HG03460 (cell line): ENCODE measurements at regions not wholly inside any gene's neighbourhood (a gene's known extent, or its start where the extent isn't known, plus 50 kb on each side); places are given as distances from the start of the nearest gene placed in this dataset.

Source experiments
- ATAC-seq: cut with Tn5 transposase; IDR thresholded peaks from one replicate; pipeline ENCODE4 v1.9.1; 2021; ENCODE audit not compliant: unreplicated experiment

DNA sequence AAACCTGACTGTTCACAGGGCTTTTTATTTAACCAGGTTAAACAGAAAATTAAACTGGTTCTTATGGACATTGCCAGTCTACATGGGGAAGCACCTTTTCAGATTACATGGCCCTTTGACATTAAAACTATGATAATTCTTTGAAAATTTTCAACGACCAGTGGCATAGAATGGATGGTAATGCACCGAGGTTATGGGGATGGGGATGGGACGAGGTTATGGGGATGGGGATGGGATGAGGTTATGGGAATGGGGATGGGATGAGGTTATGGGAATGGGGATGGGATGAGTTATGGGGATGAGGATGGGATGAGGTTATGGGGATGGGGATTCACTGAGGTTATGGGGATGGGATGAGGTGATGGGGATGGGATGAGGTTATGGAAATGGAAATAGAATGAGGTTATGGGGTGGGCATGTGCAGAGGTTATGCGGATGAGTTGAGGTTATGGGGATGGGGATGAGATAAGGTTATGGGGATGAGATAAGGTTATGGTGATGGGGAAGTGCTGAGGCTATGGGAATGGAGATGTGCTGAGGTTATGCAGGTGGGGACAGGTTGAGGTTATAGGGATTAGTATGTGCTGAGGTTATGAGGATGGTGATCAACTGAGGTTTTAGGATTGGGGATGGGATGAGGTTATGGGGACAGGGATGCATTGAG is 541.9 kb downstream of the CDH26 start:
- no peak for ATAC-seq

DNA sequence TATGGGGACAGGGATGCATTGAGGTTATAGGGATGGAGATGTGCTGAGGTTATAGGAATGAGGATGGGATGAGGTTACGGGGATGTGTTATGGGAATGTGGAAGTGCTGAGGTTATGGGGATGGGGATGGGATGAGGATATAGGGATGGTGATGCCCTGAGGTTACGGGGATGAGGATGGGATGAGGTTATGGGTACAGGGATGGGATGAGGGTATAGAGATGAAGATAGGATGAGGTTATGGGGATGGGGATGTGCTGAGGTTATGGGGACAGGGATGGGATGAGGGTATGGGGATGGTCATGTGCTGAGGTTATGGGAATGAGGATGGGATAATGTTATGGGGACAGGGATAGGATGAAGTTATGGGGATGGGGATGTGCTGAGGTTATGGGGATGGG is 542.8 kb downstream of the CDH26 start:
- no peak for ATAC-seq

DNA sequence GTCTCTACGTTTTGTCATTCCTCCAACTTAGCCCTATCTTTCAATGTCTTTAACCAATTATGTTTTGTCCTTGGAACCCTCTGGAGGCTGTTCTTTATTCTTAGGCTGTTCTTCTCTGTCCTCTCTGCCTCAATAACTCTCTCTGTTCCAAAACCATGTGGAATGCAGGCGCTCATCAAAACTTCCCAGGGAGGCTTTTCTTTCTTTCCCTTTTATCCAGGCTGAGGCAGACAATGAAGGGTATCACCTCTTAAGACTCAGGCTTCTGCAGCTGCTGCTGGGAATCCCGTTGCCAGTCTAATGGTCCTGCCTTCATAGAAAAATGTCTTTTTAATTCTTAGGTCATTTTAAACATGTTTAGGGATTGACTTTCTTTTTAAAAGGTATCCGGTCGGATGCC is 544.7 kb downstream of the CDH26 start:
- ATAC-seq: no peak

DNA sequence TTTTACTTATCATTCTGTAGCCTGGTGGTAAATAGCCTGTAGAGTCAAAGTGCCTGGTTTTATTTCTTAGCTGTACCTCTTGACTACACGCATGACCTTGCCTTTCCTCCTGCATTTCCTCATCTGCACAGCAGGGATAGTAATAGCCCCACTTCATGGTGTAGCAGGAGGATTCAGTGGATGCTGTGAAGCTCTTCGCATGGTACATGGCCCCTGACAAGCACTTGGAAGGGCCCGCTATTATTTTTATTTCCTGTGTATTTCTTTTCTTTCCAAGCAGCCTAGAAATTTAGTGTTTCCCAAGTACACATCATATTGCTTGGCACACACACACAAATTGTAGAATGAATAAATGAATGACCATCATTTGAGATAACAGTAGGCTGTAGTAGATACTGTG is 547.2 kb downstream of the CDH26 start:
- ATAC-seq: no peak

DNA sequence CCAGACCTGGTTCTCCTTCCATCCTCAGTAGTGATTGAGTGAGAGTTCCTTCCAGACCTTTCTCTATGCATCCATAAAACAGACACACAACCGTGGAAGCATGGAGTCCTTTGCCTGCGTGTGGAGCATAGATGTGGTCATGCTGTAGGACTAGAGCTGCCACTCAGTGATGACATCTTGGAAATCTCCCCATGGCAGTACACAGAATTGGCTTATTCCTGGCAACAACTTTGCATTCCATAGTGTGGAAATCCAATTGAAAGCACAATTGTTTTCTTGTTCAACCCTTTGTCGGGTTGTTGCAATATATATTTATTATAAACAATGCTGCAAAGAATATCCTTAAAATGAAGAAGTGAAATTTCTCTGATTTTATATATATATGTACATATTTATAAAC is 547.8 kb downstream of the CDH26 start:
- no peak for ATAC-seq

DNA sequence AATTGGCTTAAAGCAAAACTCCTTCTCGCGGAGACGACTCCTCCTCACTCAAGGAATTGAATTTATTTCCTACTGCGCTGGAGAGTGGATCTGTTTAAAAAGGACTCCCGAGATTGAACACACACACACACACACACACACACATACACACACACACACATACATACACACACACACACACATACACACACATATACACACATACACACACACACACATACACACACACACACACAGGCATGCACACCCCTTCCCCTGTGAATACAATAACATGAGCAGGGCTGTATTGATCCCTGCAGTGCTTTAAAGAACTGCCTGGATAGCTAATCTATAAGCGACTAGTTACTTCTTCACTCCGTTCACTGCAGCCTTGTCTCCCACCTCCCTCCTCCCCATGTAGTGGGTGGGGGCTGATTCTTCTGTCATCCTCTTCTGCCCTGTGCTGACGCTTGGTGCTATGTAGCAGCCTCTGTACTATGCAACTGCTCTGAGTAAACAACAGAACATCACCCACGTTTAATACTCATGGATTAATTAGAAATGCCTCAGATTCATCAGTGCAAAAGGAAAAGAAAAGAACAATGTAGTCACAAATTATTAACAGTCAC is 549.0 kb downstream of the CDH26 start:
- no peak for ATAC-seq

DNA sequence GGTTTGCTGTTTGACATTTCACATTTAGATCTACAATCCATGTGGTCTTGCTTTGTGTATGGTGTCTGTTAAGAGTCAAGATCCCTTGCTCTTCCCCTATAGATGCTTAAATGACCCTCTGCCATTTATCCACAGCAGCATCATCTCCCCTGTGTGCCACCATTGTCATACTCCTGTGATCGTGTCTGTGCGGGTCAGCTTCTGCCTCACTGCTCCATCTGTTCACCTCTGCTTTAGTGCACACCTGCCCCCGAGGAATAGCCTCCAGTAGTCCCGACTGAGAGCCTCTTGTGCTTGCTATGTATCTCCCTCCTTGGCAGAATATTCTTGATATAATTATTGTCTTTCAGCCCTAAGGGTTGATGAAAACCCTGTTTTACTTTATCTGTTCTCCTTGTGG is 551.2 kb downstream of the CDH26 start:
- no peak for ATAC-seq

DNA sequence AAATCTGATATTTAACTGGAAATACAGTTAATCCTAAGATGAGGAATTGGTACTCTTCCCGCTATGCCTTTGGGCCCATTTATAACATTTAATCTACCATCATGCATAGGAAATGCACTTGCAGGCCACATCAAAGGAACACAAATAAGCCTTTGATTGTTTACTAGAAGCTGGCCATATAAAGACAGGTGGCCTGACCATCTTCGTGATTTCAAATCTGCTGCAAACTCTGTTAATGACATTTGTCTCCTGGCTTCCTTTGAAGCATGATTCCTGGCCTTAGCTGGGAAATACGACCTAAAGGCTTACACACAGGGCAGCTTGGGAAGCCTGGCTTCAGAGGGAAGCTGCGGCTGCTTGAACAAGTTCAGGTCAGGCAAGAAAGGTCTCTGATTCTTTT is 552.1 kb downstream of the CDH26 start:
- ATAC-seq: no peak

DNA sequence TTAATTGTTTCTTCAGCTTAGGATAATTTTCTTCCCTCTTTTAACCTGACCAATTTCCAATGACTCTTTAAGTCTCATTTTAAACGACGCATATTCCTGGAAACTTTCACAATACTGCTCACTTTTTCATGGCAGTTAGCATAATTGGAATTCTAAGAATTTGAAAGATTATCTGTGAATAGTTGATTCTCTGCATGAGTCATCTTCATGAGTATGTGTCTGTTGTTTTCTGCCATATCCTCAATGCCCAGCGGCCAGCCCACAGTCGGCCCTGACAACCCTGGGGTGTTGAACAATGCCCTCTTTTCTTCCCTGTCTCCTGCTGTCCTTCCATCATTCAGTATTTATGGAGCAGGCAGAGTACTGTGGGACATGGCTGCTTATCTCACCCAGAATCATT is 554.2 kb downstream of the CDH26 start:
- no peak for ATAC-seq

DNA sequence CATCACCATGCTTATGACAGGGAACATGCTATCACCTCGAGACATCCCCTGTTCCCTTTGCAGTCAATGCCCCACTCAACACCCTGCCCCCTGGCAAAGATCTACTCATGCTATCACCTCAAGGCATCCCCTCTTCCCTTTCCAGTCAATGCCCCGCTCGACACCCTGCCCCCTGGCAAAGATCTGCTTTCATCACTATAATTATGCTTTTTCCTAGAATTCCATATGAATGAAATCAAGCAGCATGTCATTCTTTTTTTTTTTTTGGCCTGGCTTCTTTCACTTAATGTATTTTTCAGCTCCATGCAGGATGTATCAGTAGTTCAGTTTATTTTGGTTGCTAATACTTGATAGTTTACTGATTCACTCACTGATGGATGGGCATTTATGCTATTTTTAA is 554.9 kb downstream of the CDH26 start:
- no peak for ATAC-seq

DNA sequence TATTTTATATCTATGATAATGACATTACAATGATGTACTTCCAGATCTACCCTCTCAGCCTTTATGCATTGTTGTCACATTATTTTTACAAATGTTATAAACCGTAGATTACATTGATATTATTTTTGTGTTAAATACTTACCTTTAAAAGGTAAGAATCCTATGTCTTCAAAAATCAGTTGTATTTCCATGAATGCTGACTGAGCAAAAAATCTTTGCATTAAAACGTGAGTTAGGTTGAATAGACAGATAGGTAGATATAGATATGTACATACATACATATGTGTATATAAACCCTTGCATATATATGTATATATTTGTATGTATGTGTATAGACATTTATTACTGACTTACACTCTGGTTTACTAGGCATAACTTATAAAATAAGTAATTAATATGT is 558.2 kb downstream of the CDH26 start:
- ATAC-seq: no peak

DNA sequence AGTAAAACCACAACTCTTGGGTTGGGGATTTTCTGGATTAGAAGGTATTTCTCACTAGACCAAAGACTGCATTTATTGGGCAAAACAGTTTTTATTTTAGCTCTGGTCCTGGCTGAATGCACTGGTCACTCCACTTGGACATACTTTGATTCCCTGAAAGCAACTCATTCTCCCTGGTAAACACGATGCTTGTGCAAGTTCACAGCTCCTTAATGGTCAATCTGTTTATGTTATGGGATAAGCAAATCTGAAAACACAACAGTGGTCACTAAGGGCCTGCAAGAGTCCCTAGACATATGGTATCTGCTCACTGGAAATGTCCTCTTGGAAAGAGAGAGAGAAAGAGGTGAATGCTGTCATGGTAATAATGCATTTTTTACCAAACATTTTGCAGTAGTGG is 559.8 kb downstream of the CDH26 start:
- no peak for ATAC-seq

DNA sequence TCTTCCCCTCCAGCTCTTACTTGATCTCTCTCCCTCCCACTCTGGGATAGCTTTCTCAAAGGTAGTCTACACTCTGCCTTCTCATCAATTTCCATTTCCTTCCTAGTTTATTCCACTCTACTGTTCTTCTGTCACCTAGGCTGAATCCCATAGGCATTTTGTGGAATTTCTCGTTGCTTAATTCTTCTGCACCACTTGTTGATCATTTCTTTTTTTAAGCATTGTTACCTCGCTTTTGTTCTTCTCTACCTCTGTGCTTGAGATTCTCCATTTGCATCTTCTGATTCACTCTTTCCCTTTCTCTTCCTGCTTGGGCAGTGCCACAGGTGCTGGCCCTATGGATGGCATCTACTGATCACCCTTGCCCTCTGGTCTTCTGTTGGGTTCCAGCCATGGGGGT is 567.2 kb downstream of the CDH26 start:
- no peak for ATAC-seq

DNA sequence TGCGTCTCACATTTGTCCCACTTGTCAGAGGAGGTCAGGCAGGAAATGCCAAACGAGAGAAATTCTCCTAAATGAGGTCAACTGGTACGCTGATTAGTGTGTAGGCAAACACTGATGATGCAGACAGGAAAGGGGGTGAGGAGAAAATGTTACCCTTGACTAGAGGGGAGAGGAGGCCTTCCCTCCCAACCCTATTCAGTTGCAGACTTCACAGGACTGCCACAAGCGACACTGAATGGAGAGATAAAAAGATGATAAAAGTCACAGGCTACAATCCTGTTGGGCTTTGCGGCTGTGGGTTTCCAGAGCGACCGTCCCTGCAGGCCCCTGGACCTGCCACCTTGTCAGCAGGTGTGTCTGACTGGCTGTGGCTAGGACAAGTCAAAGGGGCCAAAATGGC is 569.4 kb downstream of the CDH26 start:
- no peak for ATAC-seq

DNA sequence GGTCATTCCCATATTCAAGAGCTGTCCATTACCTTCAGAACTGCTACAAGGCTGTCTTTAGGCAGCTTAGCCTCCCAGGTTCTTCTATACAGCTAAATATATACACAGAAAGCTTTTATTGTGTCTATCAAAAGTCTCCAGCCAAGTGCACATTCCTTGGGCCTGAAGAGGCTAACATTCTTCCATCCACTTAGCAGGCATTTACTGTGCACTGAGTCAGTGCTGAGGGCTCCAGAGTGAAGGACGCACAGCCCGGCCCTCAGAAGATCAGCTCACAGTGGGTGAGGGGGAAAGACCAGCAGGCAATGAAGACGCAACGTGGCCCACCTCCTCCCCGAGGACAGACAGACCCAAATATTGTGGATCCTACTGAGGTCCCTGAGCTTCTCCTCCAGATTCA is 569.9 kb downstream of the CDH26 start:
- ATAC-seq: no peak

DNA sequence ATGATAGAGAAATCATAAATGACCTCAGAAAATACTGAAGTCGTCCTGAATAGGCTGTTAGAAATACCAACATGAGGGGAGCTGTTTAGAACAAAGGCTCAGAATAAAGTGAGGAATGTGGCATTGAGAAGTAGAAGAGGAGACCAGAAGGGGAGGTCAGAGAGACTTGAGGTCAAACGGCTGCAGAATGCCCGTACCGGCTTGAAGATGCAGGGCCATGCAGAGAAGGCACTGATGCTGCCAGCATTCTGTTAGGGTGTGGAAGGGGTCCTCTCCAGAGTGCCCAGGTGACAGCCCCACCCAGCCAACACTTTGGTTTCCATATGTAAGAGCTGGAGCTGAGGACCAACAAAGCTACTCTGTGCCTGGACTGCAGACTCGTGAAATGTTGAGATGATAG is 570.9 kb downstream of the CDH26 start:
- ATAC-seq: no peak

DNA sequence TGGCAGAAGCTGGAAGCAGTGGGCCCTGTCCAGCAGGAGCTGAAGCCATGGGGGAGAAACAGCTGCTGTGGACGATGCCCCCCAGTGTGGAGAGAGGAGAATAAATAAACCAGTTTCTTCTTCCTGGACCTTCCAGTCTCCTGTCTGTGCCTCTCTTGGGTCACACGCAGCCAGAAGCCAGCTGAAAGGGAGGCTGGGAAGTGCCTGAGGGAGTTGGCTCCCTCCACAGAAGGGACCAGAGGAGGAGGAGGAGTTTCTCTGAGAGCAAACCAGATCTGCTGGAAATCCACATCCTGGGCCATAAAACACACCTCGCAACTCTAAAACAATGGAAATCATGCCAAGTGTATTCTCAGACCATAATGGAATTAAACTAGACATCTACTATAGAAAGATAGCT is 577.0 kb downstream of the CDH26 start:
- ATAC-seq: no peak

DNA sequence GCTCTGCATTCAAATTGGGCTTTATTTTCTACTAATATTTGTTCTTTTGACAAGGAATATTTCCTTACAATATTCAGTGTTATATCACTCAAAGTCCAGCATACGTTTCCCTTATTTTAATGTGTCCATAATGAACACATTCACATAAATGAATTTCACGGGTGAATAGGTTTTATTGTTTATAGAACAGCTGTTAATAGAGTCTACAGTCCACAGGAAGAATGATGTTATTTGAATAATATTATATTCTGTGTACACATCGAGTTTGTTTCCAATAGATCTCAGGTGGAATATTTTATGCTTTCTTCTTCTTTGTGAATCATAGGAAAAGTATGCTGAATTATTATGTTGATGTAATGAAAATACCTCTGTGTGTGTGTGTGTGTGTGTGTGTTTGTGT is 582.4 kb downstream of the CDH26 start:
- no peak for ATAC-seq

DNA sequence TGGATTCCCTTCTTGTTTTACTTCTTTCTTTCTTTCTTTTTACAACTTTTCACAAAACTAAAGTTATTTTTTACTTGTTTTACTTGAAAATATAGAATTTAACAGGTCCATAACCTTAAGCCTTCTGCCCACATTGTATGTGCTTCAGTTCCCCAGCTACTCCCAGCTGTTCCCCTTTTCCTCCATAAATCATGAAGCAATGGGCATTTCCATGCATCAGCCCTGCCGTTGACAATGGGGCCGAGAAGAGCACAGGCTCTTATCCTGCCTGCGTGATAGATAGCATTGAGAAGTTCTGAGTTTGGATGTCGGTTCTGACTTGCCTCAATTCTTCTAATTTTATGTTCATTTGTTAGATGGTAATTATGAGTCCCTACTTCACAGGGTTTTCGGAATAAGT is 583.8 kb downstream of the CDH26 start:
- no peak for ATAC-seq

DNA sequence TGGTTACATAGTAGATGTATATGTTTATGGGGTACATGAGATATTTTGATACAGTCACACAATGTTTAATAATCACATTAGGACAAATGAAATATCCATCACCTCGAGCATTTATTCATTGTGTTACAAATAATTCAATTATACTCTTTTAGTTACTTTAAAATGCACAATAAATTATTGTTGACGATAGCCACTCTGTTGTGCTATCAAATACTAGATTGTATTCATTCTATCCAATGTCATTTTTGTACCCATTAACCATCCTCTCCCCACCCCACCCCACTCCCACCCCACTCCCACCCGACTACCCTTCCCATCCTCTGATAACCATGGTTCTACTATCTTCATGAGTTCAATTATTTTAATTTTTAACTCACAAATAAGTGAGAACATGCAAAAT is 585.4 kb downstream of the CDH26 start:
- ATAC-seq: no peak

DNA sequence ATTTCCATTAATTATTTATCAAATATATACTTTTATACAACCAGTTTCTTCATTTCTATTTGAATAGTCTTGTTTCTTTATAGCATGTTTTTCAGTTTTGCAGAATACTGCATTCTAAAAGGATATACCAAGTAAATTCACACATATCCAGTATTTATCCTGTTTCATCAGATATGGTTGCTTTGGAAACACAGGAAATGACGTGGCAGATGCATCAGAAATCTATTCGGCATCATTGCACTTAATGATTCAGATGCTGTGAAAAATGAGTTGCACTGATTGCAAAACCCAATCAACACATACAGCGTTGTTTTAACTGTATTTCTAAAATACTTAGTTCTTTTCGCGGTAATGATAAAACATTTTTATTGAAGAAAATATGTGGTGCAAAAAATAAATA is 594.9 kb downstream of the CDH26 start:
- no peak for ATAC-seq

DNA sequence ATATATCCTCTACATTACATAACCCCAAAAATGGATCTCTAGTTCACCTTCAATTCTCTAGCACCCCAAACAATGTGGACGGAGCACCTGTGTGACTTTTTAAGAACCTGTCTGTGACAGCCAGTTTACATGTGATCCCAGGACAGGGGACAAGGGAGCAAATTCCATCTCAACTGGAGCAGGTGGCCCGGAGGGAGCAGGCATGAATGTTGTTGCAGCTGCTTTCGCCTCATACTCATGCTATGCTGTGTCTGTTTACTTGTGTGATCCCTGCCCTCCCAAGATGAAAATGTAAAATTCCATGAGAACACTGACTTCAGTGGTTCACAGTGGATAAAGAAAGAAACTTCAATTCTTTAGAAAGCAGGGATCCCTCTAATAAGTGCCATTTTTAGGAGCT is 600.3 kb downstream of the CDH26 start:
- no peak for ATAC-seq

DNA sequence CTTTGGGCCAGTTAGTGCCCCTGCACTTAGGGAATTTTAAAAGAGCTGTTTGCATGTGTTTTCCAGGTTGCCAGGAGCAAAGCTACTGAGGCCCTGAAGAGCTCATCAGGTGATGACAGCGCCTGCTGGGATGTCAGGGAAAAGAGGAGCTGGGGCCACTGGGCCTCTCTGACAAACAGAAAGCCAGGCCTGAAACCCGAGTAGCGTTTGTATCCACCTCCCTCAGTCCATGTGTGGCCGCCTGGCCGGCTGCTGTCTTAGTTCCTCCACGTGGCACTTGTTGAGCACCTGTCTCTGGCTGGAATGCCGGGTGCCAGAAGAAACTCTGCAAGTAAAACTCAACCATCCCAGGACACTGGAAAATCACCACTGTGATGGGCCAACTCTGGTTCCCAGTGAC is 601.2 kb downstream of the CDH26 start:
- ATAC-seq: no peak
